MM.1S (cell line): ENCODE measurements at regions not wholly inside any gene's neighbourhood (a gene's known extent, or its start where the extent isn't known, plus 50 kb on each side); places are given as distances from the start of the nearest gene placed in this dataset.

Experiments
- CTCF ChIP-seq: fragments of 300-600 bp; sonication (generic); IDR thresholded peaks from 2 replicates; pipeline ENCODE4 v1.5.1; 2016; ENCODE audit warnings: antibody characterized with exemption, low read length, mixed read lengths
- EZH2 ChIP-seq: fragments of 300-600 bp; sonication (generic); optimal IDR thresholded peaks from 2 replicates; pipeline ENCODE3; 2017; ENCODE audit warnings: low read depth, mild to moderate bottlenecking, antibody characterized with exemption, low read length, mixed read lengths
- EZH2phosphoT487 ChIP-seq: fragments of 300-600 bp; sonication (generic); IDR thresholded peaks from 2 replicates; pipeline ENCODE4 v1.6.1; 2018; ENCODE audit warnings: antibody characterized with exemption, low read length

GRCh38 chr1:55358581-55358980 lies 143.4 kb upstream of the USP24 start:
- TF ChIP-seq EZH2phosphoT487 (no peak), EZH2 (no peak), CTCF (no peak)
